Muscle of leg (tissue), 3 donors: ENCODE measurements at regions not wholly inside any gene's neighbourhood (a gene's known extent, or its start where the extent isn't known, plus 50 kb on each side); places are given as distances from the start of the nearest gene placed in this dataset.
A peak's percentile ranks its signal among the peaks of the same experiment; 100 is the strongest.
"Not testable (repeated sequence)": the region's sequence is repeated elsewhere in the genome, so short reads cannot be mapped to it uniquely, and the experiment has no call there.

ENCODE experiments used
- DNase-seq: peaks from one replicate; pipeline ENCODE4 v3.0.0; 2013
- H3K27ac ChIP-seq: one replicate; pipeline ENCODE4 v1.5.1; 2013; ENCODE audit warnings: mild to moderate bottlenecking, low read length, control low read depth
- H3K27me3 ChIP-seq: one replicate; pipeline ENCODE4 v1.6.1; 2013; ENCODE audit warnings: low read length; ENCODE audit not compliant: control insufficient read depth, insufficient read depth
- H3K36me3 ChIP-seq: one replicate; pipeline ENCODE4 v1.6.1; 2013; ENCODE audit warnings: low read length; ENCODE audit not compliant: control insufficient read depth, insufficient read depth
- H3K4me1 ChIP-seq: one replicate; pipeline ENCODE4 v1.6.1; 2013; ENCODE audit warnings: low read length; ENCODE audit not compliant: control insufficient read depth, insufficient read depth
- H3K4me3 ChIP-seq: one replicate; pipeline ENCODE4 v1.5.1; 2013; ENCODE audit warnings: low read length, control low read depth
- H3K9me3 ChIP-seq: replicated peaks from 2 replicates; pipeline ENCODE4 v1.6.1; 2013; ENCODE audit warnings: low read depth, low read length; ENCODE audit not compliant: control insufficient read depth
- WGBS: methylation state at CpG from one replicate; pipeline ENCODE4 v1.1.5; 2013; ENCODE audit warnings: missing lambda C conversion rate; ENCODE audit not compliant: insufficient coverage; 5-methylcytosine and 5-hydroxymethylcytosine counted together

GRCh38 chrX:140447150-140447549 lies 57.7 kb downstream of the SOX3 start:
- Histone ChIP-seq H3K27ac (no peak overlapping the region), H3K4me1 (no peaks in the 10 kb centered on the region), H3K4me3 (no peak overlapping the region), H3K36me3 (no peaks in the 10 kb centered on the region), H3K9me3 (no peaks in the 10 kb centered on the region), H3K27me3 (no peaks in the 10 kb centered on the region)
- WGBS, result 57% methylated on average over 1 of the region's 1 CpG
- DNase-seq, result no peak

DNA sequence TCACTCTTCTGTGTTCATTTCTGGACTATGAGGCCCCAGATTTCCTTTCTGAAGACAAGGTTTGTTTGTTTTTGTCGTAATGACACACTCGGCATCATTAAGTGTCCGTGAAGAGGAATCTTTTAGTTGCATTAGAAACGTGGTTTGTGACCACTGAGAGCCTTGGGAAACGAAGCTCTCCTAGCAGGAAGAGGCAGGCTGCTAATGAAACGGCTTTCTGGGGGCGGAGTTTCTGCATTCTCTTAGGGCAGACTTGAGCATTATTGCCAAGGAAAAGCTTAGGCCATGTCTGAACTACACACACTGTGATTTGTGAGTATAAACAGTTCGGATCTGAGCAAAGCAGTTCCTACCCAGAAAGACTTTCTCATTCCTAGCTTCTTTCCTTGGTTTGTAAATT lies 64.0 kb downstream of the SOX3 start:
- peak; percentile 32 for DNase-seq

DNA sequence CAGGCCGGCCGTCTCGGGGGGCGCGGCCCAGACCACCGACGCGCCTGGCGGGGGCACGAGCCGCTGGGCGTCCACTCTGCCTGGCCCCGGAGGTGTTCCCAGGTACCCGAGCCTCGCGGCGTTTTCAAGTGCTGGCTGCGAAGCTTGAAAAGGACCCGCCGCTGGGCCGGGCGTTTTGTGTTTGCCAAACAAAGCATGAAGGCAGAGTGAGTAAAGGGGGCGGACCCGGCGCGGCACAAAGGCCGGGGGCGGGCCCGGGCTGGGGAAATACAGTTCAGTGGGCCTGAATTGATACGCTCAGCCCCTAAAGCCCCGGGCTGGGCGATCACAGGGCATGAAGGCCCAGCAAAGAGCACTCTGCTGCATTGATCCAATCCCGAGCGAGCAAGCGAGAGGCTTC lies 65.4 kb downstream of the SOX3 start:
- peak; percentile 11 for DNase-seq
- Histone ChIP-seq H3K27me3 (peaks cover 13% of the 10 kb centered on the region), H3K4me3 (peak overlapping the region; percentile 6)

More for the DNA sequence above, 64.0 kb downstream of the SOX3 start:
- Histone ChIP-seq H3K9me3 (no peaks in the 10 kb centered on the region), H3K36me3 (no peaks in the 10 kb centered on the region), H3K4me3 (no peak overlapping the region), H3K4me1 (no peaks in the 10 kb centered on the region), H3K27ac (no peak overlapping the region), H3K27me3 (peaks cover 12% of the 10 kb centered on the region)
- WGBS, result 19% methylated on average over 7 of the region's 8 CpGs

GRCh38 chrX:140434347-140434746 lies 70.5 kb downstream of the SOX3 start:
- H3K9me3 ChIP-seq, result no peaks in the 10 kb centered on the region
- H3K4me1 ChIP-seq, result peaks cover 2% of the 10 kb centered on the region
- H3K4me3 ChIP-seq, result no peak overlapping the region
- H3K27ac ChIP-seq, result no peak overlapping the region
- peaks cover 18% of the 10 kb centered on the region for H3K27me3 ChIP-seq
- DNase-seq, result no peak
- no peaks in the 10 kb centered on the region for H3K36me3 ChIP-seq
- 86% methylated on average over 1 of the region's 2 CpGs for WGBS

More for the DNA sequence above, 65.4 kb downstream of the SOX3 start:
- Histone ChIP-seq H3K9me3 (no peaks in the 10 kb centered on the region), H3K27ac (no peak overlapping the region), H3K4me1 (no peaks in the 10 kb centered on the region), H3K36me3 (no peaks in the 10 kb centered on the region)
- 29% methylated on average over 35 of the region's 35 CpGs for WGBS

- no peak for DNase-seq
- Histone ChIP-seq H3K36me3 (no peaks in the 10 kb centered on the region), H3K4me1 (peaks cover 2% of the 10 kb centered on the region), H3K27me3 (peaks cover 13% of the 10 kb centered on the region), H3K4me3 (no peak overlapping the region), H3K27ac (no peak overlapping the region), H3K9me3 (no peaks in the 10 kb centered on the region)
- WGBS, result no CpG with 5 or more reads among the region's 4 CpGs
Measured at GRCh38 chrX:140433582-140433981, 71.3 kb downstream of the SOX3 start.

DNA sequence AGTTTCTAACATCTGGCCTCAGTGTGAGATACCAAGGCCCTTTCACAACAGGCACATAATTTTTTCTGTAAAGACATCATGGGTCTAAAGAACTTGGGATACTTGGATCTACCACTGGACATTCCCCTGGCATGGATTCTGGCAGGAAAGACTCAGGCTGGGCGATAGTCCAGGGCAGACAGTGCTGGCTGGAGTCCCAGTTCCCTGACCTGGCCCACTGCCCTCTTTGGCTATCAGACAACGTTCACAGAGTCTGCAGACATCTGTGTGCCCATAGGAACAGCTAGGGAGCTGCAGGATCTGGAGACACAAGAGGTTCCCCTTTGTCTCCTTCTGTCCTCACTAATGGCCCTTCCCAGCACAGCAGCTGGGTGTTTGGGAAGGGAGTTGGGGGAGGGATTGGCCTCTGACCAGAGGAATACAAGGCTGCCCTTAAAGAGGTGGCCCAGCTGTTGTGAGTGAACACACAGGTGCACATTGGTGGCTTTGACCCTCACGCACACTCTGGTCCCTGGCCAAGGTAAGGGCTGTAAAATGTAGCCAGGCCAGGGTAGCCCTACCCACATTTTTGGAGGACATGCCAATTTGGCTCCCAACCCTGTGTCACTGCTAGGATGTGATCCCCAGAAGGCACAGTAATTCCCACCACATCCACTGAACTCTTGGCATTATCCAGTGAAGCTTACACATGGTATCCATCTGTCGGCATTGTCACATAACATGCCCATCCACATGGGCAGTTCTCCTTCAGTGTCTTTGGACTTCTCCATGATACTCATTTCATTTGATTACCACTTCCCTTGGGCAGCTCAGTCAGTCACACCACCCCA lies 72.3 kb downstream of the SOX3 start:
- peaks cover 2% of the 10 kb centered on the region for H3K4me1 ChIP-seq
- peaks cover 12% of the 10 kb centered on the region for H3K27me3 ChIP-seq
- no peaks in the 10 kb centered on the region for H3K36me3 ChIP-seq
- peak overlapping the region; percentile 20 for H3K27ac ChIP-seq
- 47% methylated on average over 4 of the region's 4 CpGs for WGBS
- no peaks in the 10 kb centered on the region for H3K9me3 ChIP-seq
- no peak overlapping the region for H3K4me3 ChIP-seq
- DNase-seq, result peak; percentile 40

DNA sequence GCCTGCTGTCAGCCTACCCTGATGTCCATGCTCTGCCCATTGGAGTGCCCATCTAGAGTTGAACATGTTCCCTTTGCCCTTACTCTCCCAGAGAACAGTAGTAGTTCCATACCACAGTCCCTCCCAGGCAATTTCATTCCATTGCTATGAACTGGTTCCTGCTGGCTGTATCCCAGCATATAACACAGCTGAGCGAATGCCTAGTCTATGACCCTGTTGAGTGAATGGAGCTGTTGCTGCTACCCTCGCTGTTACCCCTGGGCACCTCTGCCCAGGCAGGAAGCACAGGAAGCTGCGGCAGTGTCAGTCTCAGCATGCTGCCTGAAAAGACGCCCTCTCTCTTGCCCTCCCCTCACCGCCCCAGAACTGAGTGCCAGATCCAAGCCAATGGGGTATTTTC lies 73.3 kb downstream of the SOX3 start:
- Histone ChIP-seq H3K4me3 (no peak overlapping the region), H3K27me3 (peaks cover 12% of the 10 kb centered on the region), H3K36me3 (no peaks in the 10 kb centered on the region), H3K4me1 (peaks cover 2% of the 10 kb centered on the region), H3K27ac (no peak overlapping the region), H3K9me3 (no peaks in the 10 kb centered on the region)
- no CpG with 5 or more reads among the region's 5 CpGs for WGBS
- DNase-seq, result peak; percentile 4

GRCh38 chrX:140425712-140426395 lies 79.0 kb downstream of the SOX3 start:
- H3K4me3 ChIP-seq, result no peak overlapping the region
- no CpG with 5 or more reads among the region's 4 CpGs for WGBS
- no peaks in the 10 kb centered on the region for H3K27me3 ChIP-seq
- no peak for DNase-seq
- no peaks in the 10 kb centered on the region for H3K4me1 ChIP-seq
- H3K36me3 ChIP-seq, result no peaks in the 10 kb centered on the region
- H3K9me3 ChIP-seq, result no peaks in the 10 kb centered on the region
- no peak overlapping the region for H3K27ac ChIP-seq

DNA sequence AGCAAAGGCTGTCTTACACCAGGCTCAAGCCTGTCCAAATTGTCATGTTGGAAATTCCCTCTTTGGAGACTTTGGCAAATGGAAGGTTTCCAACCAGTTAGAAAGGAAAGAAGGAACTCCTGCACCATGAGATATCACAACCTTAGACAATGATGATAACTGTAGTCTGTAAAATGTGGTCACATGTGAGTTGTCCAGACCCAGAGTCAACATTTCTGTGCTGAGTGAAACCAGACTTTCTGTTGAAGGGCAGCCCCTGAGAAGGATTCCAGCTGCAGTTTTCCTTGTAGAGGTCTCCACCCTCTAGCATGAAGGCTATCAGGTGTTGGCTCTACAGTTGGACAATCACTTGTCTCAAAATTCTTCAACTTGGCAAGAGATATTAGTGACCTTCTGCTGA lies 82.4 kb downstream of the SOX3 start:
- DNase-seq, result no peak
- H3K27me3 ChIP-seq, result no peaks in the 10 kb centered on the region
- no peaks in the 10 kb centered on the region for H3K9me3 ChIP-seq
- H3K27ac ChIP-seq, result no peak overlapping the region
- H3K36me3 ChIP-seq, result no peaks in the 10 kb centered on the region
- H3K4me1 ChIP-seq, result no peaks in the 10 kb centered on the region
- H3K4me3 ChIP-seq, result no peak overlapping the region

DNA sequence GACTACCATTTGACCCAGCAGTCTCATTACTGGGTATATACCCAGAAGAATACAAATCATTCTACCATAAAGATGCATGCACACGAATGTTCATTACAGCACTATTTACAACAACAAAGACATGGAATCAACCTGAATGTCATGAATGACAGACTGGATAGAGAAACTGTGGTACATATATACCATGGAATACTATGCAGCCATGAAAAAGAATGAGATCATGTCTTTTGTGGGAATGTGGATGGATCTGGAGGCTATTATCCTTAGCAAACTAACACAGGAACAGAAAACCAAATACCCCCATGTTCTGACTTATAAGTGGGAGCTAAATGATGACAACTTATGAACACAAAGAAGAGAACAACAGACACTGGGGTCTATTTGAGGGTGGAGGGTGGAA lies 102.7 kb downstream of the SOX3 start:
- DNase-seq, H3K36me3 ChIP-seq, H3K27ac ChIP-seq, H3K27me3 ChIP-seq, H3K4me3 ChIP-seq, H3K4me1 ChIP-seq: not testable (repeated sequence)
- peaks cover 11% of the 10 kb centered on the region for H3K9me3 ChIP-seq
- no CpG with 5 or more reads among the region's 1 CpG for WGBS
